Ishikawa (cell line): ENCODE measurements at regions not wholly inside any gene's neighbourhood (a gene's known extent, or its start where the extent isn't known, plus 50 kb on each side); places are given as distances from the start of the nearest gene placed in this dataset.

ENCODE experiments used
- CEBPB ChIP-seq: IDR thresholded peaks from 2 replicates; pipeline ENCODE4 v1.6.1; 2012
- CREB1 ChIP-seq: IDR thresholded peaks from 2 replicates; pipeline ENCODE4 v1.6.1; 2012; ENCODE audit warnings: low read depth
- EGR1 ChIP-seq: IDR thresholded peaks from 2 replicates; pipeline ENCODE4 v1.6.1; 2012
- EP300 ChIP-seq: IDR thresholded peaks from 2 replicates; pipeline ENCODE4 v1.6.1; 2012; ENCODE audit warnings: borderline replicate concordance
- FOXM1 ChIP-seq: IDR thresholded peaks from 2 replicates; pipeline ENCODE4 v1.6.1; 2012; ENCODE audit warnings: low read depth, borderline replicate concordance
- MAX ChIP-seq: IDR thresholded peaks from 2 replicates; pipeline ENCODE4 v1.6.1; 2012
- NFIC ChIP-seq: IDR thresholded peaks from 2 replicates; pipeline ENCODE4 v1.6.1; 2012
- RAD21 ChIP-seq: IDR thresholded peaks from 2 replicates; pipeline ENCODE4 v1.6.1; 2012; ENCODE audit warnings: low read depth
- TAF1 ChIP-seq: IDR thresholded peaks from 2 replicates; pipeline ENCODE4 v1.6.1; 2012; ENCODE audit warnings: low read depth, mild to moderate bottlenecking
- TCF12 ChIP-seq: IDR thresholded peaks from 2 replicates; pipeline ENCODE4 v1.6.1; 2012; ENCODE audit warnings: low read depth
- TEAD4 ChIP-seq: IDR thresholded peaks from 2 replicates; pipeline ENCODE4 v1.6.1; 2012
- YY1 ChIP-seq: IDR thresholded peaks from 2 replicates; pipeline ENCODE4 v1.6.1; 2012; ENCODE audit warnings: low read depth
- ZBTB7A ChIP-seq: IDR thresholded peaks from 2 replicates; pipeline ENCODE4 v1.6.1; 2012; ENCODE audit warnings: low read depth
- TF ChIP-seq, protein P1 (sequence below): IDR thresholded peaks from 2 replicates; pipeline ENCODE4 v1.6.1; 2012
- TF ChIP-seq, protein P2 (sequence below): IDR thresholded peaks from 2 replicates; pipeline ENCODE4 v1.6.1; 2012; ENCODE audit warnings: low read depth, mild to moderate bottlenecking

DNA sequence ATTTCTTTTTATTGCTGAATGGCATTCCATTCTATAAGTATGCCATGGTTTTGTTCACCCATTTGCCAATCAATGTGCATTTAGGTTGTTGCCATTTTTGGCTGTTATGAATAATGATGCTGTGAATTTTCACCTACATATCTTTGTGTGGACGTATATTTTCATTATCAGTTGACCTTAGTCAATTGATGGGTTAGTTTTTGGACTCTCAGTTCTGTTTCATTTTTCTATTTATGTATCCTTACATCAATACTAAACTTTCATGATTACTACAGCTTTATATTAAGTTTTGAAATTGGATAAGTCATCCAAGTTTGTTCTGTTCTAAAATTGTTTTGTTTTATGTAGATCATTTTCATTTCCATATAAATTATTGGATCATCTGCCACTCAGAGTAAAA is 261.9 kb upstream of the CNR1 start:
- TF ChIP-seq YY1 (no peak), TAF1 (no peak), EGR1 (no peak), EP300 (no peak), CREB1 (no peak)

GRCh38 chr6:88426005-88426404 is 259.9 kb upstream of the CNR1 start:
- TF ChIP-seq TEAD4 (no peak), EGR1 (no peak), EP300 (no peak), NFIC (no peak), YY1 (no peak), TAF1 (no peak), MAX (no peak), CEBPB (no peak), ZBTB7A (no peak), FOXM1 (no peak), TCF12 (no peak), RAD21 (no peak), CREB1 (no peak)
- TF ChIP-seq, protein P1, sequence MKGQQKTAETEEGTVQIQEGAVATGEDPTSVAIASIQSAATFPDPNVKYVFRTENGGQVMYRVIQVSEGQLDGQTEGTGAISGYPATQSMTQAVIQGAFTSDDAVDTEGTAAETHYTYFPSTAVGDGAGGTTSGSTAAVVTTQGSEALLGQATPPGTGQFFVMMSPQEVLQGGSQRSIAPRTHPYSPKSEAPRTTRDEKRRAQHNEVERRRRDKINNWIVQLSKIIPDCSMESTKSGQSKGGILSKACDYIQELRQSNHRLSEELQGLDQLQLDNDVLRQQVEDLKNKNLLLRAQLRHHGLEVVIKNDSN: no peak
- TF ChIP-seq, protein P2, sequence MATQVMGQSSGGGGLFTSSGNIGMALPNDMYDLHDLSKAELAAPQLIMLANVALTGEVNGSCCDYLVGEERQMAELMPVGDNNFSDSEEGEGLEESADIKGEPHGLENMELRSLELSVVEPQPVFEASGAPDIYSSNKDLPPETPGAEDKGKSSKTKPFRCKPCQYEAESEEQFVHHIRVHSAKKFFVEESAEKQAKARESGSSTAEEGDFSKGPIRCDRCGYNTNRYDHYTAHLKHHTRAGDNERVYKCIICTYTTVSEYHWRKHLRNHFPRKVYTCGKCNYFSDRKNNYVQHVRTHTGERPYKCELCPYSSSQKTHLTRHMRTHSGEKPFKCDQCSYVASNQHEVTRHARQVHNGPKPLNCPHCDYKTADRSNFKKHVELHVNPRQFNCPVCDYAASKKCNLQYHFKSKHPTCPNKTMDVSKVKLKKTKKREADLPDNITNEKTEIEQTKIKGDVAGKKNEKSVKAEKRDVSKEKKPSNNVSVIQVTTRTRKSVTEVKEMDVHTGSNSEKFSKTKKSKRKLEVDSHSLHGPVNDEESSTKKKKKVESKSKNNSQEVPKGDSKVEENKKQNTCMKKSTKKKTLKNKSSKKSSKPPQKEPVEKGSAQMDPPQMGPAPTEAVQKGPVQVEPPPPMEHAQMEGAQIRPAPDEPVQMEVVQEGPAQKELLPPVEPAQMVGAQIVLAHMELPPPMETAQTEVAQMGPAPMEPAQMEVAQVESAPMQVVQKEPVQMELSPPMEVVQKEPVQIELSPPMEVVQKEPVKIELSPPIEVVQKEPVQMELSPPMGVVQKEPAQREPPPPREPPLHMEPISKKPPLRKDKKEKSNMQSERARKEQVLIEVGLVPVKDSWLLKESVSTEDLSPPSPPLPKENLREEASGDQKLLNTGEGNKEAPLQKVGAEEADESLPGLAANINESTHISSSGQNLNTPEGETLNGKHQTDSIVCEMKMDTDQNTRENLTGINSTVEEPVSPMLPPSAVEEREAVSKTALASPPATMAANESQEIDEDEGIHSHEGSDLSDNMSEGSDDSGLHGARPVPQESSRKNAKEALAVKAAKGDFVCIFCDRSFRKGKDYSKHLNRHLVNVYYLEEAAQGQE: no peak

GRCh38 chr6:88422831-88423230 is 256.7 kb upstream of the CNR1 start:
- TF ChIP-seq, protein P2: no peak
- TF ChIP-seq MAX (no peak), RAD21 (no peak), TEAD4 (no peak), TCF12 (no peak), ZBTB7A (no peak), EGR1 (no peak), CEBPB (no peak), YY1 (no peak), CREB1 (no peak), FOXM1 (no peak), TAF1 (no peak), NFIC (no peak), EP300 (no peak)
- TF ChIP-seq, protein P1: no peak

DNA sequence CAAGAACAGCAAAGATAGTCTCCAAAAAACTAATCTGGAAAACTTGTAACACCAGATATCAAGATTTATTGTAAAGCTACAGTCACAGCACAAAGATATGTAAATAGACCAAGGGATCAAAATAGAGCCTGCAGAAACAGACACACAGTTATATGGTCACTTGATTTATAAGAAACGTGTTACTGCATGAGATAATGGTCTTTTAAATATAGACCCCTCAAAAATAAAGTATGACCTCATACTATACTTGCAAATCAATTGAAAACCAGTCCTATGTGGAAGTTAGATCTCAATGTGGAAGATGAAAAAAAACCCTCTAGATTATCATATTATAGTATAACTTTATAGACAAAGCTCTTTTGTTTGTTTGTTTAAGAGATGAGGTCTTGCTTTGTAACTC is 247.3 kb upstream of the CNR1 start:
- no peak for TF ChIP-seq NFIC
- TF ChIP-seq EGR1: no peak
- TF ChIP-seq EP300: no peak
- TF ChIP-seq YY1: no peak
- no peak for TF ChIP-seq CREB1
- TF ChIP-seq, protein P2: no peak
- no peak for TF ChIP-seq MAX
- TF ChIP-seq, protein P1: no peak
